GM19397 (cell line): ENCODE measurements at regions not wholly inside any gene's neighbourhood (a gene's known extent, or its start where the extent isn't known, plus 50 kb on each side); places are given as distances from the start of the nearest gene placed in this dataset.

ENCODE experiments used
- ATAC-seq: cut with Tn5 transposase; IDR thresholded peaks from one replicate; pipeline ENCODE4 v1.9.1; 2021; ENCODE audit warnings: mild to moderate bottlenecking, moderate library complexity; ENCODE audit not compliant: unreplicated experiment

DNA sequence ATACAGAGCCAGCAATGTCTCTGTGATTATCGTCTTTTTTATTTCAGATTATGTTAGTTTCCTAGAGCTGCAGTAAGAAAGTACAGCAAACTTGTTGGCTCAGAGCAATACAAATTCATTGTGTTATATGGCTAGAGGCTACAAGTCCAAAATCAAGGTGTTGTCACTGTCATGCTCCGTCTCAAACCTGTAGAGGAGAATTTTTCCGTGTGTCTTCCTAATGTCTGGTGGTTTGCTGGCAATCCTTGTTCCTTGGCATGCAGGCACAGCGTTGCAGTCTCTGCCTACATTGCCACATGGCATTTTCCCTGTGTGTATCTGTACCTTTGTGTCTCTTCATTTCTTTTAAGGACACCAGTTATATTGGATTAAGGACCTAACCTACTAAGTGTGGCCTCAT, 244.4 kb downstream of the LRRIQ3 start:
- ATAC-seq: no peak

DNA sequence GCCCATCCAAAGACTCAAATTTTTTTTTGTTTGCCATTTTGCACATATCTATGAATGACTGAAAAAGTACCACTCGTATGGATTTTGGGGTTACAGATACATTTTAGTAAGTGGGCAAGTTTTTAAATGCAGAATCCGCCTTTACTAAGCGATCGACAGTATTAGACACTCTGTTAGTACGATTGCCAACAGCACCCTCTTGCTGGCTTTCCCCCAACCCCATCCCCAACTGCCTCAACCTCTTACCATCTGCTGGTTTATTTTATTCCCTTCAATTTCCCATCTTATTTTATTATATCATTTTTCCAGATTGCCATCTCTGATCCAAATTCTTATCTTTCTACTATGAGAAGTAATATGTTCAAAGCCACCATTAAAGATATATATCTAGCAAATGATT, 244.8 kb downstream of the LRRIQ3 start:
- ATAC-seq: no peak

DNA sequence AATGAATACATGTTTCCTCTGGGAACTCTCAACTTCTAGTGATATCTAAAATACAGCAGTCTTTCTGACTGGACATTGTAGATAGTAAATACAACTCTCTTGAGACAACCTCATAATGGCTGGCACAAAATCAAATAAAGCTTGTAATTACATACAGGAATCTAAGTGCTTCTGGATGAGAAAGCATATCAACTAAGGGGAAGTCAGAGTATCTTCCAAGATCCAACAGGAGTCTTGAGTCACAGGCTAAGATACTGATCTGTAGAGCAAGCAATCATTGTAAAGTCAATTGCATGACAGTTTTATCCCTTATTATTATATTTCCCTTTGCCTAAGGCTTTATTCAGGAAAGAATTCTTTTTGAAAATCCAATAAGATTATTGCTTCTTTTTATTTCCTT, 249.9 kb downstream of the LRRIQ3 start:
- ATAC-seq: no peak

DNA sequence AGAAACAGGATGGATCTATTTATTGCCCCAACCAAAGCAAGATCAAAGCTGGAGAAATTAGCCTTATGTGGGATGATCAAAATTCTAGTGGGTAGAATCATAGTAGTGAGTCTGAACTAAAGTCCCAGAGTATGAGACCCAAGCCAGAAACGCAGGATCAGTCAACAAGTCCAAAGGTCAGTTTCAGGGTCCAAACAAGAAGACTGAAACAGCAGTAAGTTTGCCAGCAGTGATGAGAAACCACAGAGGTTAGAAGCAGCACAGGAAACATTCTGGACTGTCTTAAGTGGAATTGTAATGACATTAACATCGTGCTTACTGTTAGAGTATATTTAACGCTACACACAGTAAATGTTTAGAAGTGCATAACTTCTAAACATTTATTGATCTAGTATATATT, 251.0 kb downstream of the LRRIQ3 start:
- ATAC-seq: no peak

DNA sequence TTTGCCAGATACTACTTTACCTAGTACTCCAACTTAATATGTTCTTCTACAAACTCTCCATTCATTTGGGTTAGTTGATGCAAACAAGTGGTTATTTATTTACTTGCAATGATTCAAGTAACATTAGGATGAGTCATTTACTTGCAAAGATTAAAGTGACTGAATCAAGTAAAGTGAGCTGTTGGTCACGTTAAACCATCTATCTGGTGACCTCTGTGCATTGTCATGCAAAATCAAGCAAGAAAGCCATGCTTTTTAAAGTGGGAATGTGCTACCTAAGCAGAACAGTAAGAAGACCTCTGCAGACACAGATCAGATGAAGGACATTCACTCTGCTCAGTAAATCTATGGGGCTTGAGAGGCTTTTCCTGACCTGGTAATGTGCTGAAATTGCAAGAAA, 254.7 kb downstream of the LRRIQ3 start:
- no peak for ATAC-seq

DNA sequence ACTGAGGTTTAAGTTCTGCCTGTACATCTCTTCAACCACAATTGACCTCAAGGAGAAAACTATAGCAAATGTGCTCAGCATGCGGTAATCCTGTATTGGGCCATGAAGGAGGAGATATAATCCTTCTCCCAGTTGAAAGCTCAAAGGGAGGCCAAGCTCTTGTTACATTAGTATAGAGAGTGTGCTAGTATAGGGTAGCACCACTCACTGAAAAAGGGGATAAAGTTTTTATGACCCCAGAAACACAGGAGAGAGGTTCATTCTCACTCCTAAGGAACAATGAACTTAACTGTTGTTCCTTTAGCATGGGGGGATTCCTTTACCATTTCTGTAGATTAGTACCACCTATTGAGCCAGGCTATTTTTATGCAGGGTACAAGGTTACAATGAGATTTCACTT, 267.7 kb downstream of the LRRIQ3 start:
- ATAC-seq: no peak

DNA sequence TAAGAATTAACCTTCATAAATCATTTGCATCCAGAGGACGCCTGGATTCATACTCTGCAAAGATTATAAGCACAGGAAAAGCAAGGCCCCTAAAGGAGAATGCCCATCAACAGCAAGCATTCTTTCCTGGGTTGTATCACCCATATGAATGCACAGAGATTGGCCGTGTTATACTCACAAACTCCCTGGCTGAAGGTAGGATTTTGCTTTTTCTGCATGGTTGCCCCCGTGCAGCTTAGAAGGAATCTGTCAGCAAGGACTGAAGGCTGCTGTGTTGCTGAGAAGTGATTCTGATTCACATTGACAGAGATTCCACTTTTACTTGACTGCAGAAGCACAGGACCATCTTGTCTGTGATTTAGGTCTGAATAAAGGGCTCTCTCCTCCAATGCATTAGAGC, 283.0 kb downstream of the LRRIQ3 start:
- no peak for ATAC-seq

DNA sequence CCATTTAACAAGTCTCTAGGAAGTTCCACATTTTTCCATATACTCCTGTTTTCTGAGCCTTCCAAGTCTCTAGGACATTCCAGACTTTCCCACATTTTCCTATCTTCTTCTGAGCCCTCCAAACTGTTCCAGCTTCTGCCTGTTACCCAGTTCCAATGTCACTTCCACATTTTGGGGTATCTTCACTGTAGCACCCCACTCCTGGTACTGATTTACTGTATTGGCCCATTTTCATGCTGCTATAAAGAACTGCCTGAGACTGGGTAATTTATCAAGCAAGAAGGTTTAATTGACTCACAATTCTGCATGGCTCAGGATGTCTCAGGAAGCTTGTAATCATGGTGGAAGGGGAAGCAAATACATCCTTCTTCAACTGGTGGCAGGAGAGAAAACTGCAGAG, 285.0 kb downstream of the LRRIQ3 start:
- ATAC-seq: no peak

DNA sequence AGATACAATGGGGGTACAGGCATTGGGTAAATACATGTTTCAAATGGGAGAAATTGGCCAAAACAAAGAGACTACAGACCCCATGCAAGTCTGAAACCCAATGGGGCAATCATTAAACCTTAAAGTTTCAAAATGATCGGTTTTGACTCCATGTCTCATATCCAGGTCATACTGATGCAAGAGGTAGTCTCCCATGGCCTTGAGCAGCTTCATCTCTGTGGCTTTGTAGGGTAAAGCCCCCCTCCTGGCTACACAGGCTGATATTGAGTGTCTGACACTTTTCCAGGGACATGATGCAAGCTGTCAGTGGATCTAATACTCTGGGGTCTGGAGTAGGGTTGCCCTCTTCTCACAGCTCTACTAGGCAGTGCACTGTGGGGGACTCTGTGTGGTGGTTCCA, 286.1 kb downstream of the LRRIQ3 start:
- ATAC-seq: no peak

DNA sequence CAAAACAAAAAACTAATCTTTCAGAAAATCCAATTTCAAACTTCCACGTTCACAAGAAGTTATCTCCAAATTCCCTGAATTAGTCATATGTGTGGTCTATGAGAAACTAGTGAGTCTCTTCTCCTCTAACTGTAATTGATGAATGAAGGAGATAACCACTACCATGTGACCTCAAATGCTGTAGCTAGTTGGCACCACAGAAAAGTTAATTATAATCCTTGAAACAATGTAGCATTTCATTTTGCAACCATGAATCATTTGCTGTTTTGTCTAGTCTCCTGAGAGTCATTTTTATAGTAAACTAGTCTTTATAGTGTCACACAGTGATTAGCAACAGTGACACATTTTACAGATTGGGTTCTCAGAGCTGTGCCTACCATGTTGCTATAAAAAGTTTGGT, 287.5 kb downstream of the LRRIQ3 start:
- ATAC-seq: no peak

DNA sequence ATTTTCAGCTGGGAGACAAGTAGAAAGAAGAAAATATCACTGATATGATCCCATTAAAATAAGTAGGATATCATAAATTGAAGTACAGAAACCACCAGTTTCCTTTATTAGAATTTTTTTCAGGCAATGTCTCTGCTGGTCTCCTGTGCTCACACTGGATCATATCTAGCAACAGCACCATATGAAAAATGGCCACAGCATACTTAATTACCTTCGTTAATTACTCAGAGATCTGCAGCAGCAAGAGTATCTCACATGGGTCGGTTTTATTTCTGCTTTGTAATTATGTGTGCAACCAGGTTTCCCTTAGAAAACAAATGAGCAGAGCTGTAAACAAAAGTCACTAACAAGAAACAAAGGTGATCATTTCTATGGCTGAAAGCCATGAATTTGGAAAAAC, 287.9 kb downstream of the LRRIQ3 start:
- ATAC-seq: no peak

DNA sequence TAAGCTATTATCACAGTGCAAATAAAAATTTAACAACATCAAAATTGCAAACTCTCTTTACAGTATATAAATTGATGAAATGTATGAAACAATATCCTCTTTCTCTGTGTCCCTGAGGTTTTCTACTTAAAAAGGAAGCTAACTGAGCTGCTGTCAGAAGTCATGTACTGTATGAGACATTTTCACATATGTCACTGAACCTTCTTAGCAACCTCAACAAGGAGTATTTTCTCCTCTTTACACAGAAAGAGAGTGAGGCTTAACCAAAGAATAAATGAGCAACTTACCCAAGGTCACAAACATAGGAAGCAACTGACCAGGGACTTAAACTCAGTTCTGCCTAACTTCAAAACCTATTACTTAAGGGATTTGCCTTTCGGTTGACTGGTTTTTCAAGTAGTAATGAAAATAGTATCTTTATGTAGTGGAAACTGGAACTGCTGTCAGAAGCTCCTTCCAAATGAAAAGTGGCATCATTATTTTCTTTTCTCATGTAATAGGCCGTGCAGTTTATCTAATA, 288.9 kb downstream of the LRRIQ3 start:
- ATAC-seq: no peak

DNA sequence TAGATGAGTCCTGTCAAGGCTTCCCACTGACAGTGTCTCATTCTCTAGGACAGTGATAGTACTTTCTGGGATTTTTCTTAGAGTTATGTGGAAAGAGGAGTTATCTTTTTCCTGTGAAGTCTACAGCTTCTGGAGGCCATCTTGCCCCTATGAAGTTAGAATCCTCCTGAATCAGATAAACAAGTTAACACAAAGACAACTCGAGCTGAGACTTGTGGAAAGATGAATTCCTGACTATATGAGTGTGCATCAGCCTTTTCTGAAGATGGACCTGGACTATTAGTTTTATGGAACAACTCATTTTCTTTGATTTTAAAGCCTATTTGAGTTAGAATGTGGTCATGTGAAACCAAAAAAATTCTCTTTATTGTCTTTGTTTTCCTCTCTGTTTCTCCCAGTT, 290.9 kb downstream of the LRRIQ3 start:
- no peak for ATAC-seq

DNA sequence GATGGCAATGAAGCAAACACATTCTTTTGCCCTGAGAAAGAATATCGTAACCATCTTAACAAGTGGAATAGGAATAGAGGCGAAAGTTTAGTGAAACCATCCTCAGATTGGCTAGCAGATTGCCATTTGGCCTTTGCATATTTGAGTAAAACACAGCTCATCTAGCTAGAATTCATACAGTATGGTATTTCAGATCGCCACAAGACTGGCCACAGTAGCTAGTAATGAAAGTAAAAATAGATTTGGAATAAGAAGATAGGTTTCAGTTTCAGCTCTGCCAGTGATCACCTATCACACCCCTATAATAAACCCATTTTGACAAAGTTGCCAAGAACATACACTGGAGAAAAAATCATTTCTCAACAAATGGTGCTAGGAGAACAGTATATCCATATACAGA, 294.9 kb downstream of the LRRIQ3 start:
- no peak for ATAC-seq

DNA sequence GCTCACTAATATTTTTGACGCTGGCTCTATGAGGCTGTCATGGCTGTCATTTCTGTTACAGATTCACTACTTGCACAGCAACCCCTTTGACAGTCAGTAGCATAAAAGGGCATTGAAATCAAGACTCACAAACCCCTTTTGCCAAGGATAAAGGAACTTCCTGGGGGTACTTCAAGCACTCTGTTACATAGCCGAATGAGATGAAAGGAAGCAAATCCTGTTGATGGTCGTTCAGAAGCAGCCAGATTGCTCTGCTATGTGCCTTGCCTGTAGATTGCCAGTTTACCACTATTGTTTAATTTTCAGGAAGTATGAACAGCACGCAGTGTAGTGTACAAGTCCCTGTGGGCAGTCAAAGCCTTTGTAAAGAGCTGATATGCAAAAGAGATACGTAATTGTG, 296.2 kb downstream of the LRRIQ3 start:
- ATAC-seq: no peak

DNA sequence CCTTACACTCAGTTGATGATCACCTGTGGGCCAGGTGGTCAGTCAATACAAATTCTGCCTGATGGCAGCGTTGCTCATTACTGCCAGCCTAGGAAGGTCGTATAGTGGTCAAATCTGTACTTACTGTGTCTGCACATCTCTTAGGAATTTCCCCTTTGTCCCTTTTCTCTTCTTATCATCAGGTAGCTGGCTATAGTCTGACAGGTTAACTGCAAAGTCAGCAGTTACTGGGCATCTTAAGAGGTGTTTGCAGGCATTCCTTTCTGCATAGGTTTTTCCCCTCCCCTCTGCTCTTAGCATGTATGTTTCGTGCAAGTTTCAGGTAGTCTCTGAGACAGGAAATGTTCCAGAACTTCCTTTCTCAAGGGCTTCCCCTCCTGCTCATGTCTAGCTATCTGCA, 298.7 kb downstream of the LRRIQ3 start:
- ATAC-seq: no peak

DNA sequence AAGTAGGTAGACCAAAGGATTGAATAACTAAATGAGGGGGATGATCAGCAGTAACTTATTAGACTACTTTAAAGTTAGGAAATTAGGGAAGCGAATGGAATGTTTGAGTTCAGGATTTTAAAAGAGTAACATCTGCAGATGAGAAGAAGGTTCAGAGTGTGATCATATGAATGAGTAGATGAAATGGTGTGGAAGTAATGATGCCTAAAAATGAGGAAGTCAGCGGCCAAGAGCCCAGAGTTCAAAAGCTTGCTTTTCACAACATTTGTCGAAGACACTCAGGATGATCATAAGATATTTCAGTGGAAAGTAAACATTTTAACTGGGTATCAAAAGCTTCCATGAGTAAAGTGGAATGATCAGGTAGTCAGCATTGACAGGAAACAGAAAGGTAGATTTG, 299.4 kb downstream of the LRRIQ3 start:
- no peak for ATAC-seq

DNA sequence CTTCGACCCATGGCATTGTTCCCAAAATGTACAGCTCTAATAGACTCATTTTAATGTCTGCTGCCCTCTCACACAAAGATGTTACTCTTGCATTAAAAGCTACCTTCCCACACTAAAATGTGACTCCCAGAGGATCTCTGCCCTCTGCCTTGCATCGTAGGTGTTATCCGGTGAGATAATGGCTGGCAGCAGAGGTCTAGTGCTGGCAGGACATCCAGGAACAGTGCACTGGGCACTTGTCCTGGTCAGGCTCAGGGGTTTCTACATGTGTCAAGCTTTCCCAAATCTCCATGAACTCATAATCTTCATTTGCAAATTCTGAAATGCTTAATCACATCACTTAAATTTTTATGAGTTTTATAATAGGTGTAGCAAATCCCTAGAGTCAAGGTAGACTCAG, 310.6 kb downstream of the LRRIQ3 start:
- ATAC-seq: no peak

DNA sequence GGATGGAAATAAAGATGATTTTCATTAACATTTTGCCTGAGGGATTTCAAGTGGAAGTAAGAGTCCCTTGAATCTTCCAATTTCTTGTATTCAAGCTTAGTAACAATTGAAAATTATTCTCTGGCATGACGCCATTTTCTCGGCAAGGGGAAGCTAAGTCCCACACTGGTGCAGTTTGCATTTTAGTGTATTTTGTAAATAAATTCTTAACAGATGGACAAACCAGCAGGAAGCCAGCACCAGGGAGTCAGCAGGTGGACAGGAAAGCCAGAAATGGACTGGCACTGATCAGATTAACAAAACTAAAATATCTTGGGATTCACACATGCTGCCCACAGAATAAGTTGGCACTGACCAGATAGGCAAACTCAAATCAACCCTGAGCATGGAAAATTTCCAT, 311.3 kb downstream of the LRRIQ3 start:
- no peak for ATAC-seq

DNA sequence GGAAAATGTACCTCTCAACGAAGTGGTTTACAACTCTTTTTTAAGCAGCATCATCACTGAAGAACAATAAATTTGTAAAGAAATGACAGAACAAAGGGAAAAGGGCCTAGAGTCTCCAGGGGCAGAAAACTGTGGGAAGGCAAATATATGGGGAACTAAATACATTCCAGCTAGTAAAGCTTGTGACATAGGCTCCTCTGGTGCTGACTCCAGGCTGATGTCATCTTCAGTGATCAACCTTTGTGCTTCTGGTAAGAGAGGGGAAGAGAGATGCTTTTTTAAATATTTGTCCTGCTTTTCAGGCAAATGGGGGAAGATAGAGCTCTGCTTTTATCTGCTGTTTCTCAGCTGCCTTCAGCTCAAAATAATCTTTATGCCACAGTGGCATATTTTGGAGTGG, 323.2 kb downstream of the LRRIQ3 start:
- no peak for ATAC-seq

DNA sequence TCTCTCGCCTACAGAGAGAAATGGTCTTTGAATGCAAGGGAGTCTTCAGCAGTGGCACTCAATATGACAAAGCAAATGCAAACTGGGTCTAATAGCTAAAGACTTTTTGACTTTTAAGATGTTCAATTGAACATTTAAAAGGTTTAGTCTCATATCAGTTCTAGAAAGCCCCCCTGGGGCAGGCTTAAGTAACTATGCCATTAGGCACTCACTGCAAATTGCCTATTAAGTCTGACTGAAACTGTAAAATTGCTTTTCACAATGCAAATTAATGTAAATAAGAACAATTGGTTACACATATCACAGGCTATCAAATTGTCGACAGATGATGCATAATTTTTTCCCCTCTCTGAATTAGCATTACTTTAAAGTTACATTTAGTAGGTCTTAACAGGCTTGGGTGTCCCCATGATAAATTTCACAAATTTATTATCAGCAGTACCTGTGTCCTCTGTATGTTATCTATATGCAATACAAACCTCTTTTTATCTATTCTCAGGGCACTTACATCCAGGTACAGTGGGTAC, 329.1 kb downstream of the LRRIQ3 start:
- no peak for ATAC-seq

DNA sequence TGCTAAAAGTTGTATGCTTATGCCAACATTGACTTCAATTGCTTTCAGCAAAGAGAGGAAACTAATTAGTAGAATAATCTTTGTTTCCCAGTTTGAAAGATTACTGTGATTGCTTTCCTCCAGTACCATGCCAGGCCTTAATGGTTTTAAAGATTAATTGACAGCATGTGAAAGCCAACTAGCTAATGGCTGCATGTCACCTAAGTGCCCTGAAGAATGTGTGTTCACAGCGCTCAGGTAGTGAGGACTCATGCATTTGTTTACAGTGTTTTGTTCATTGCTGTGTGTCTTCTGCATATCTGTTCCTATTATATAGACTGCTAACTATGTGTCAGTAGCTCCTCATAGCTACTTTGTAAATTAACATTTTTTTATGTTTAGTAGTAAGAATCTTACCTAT, 335.6 kb downstream of the LRRIQ3 start:
- no peak for ATAC-seq

DNA sequence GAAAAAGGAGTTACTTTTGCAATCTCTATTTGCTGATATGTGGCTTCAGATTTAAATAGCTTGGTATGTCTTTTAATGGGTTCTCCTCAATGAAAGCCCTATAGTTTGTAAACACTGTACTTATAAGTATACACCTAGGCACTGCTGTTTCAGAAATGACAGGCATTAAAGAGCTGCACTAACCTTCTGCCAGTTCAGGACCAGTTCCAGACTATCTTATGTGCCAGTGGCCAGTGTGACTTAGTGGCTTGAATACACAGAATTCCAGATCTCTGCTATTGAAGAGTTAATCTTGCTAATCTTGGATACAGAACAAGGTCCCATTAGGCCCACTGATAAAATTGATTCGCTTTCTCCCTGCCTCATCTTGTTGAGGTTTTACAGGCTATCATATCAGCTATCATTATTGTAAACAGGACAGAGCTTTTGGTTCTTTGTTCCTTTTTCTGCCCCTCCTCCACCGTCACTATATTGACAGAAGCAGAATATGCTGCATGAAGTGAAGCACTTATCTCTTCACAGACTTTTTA, 337.5 kb downstream of the LRRIQ3 start:
- no peak for ATAC-seq
